ENCODE measurements at regions not wholly inside any gene's neighbourhood (a gene's known extent, or its start where the extent isn't known, plus 50 kb on each side); places are given as distances from the start of the nearest gene placed in this dataset.

GRCh38 chr10:47061776-47062175 is 150.5 kb downstream of the PTPN20 start:
- 87 to 89% methylated on average over 3 of the region's 3 CpGs for WGBS, 2 donors
- TF ChIP-seq CTCF (IDR thresholded peaks at IDR 0.05) (no peak), POLR2A (IDR thresholded peaks at IDR 0.05) (no peak)
- H3K4me3 ChIP-seq (replicated peaks in 1 of 3) = no peak overlapping the region
- no peak overlapping the region for H3K27ac ChIP-seq
- H3K9me3 ChIP-seq = no peaks in the 10 kb centered on the region
- intact Hi-C loops (cut with DNase I) = no loop called here
- H3K36me3 ChIP-seq = no peaks in the 10 kb centered on the region
- DNase-seq = no peak
- no peaks in the 10 kb centered on the region for H3K27me3 ChIP-seq
- peaks cover 0 to 9% of the 10 kb centered on the region in 2 donors for H3K4me1 ChIP-seq

GRCh38 chr10:47062441-47063200 is 151.4 kb downstream of the PTPN20 start:
- TF ChIP-seq CTCF (IDR thresholded peaks at IDR 0.05) (no peak), POLR2A (IDR thresholded peaks at IDR 0.05) (no peak)
- Histone ChIP-seq H3K4me1 (peaks cover 0 to 9% of the 10 kb centered on the region in 2 donors), H3K27ac (no peak overlapping the region), H3K4me3 (replicated peaks in 1 of 3) (no peak overlapping the region), H3K36me3 (no peaks in the 10 kb centered on the region), H3K9me3 (no peaks in the 10 kb centered on the region), H3K27me3 (no peaks in the 10 kb centered on the region)
- WGBS, 2 donors = 42 to 56% methylated on average over 12 of the region's 12 CpGs
- DNase-seq = no peak
- intact Hi-C loops (cut with DNase I) = no loop called here

- Histone ChIP-seq H3K36me3 (no peaks in the 10 kb centered on the region), H3K9me3 (no peaks in the 10 kb centered on the region), H3K27ac (no peak overlapping the region), H3K27me3 (no peaks in the 10 kb centered on the region), H3K4me1 (peaks cover 0 to 9% of the 10 kb centered on the region in 2 donors), H3K4me3 (replicated peaks in 1 of 3) (no peak overlapping the region)
- WGBS, 2 donors = 53 to 64% methylated on average over 1 of the region's 1 CpG
- DNase-seq = no peak
- no peak for TF ChIP-seq CTCF (IDR thresholded peaks at IDR 0.05)
- TF ChIP-seq POLR2A (IDR thresholded peaks at IDR 0.05) = no peak
- intact Hi-C loops (cut with DNase I) = no loop called here
These were observed 152.6 kb downstream of the PTPN20 start for GRCh38 chr10:47063858-47064257.

GRCh38 chr10:47065903-47066302 is 154.7 kb downstream of the PTPN20 start:
- 78 to 79% methylated on average over 4 of the region's 4 CpGs for WGBS, 2 donors
- H3K27me3 ChIP-seq = no peaks in the 10 kb centered on the region
- H3K36me3 ChIP-seq = no peaks in the 10 kb centered on the region
- H3K4me3 ChIP-seq (replicated peaks in 1 of 3) = no peak overlapping the region
- TF ChIP-seq POLR2A (IDR thresholded peaks at IDR 0.05) = no peak
- no peak overlapping the region for H3K27ac ChIP-seq
- intact Hi-C loops (cut with DNase I) = no loop called here
- H3K9me3 ChIP-seq = no peaks in the 10 kb centered on the region
- no peak for DNase-seq
- peaks cover 0 to 9% of the 10 kb centered on the region in 2 donors for H3K4me1 ChIP-seq

GRCh38 chr10:47067949-47068940 is 157.0 kb downstream of the PTPN20 start:
- TF ChIP-seq POLR2A (IDR thresholded peaks at IDR 0.05) (no peak), CTCF (IDR thresholded peaks at IDR 0.05) (no peak)
- no peaks in the 10 kb centered on the region for H3K4me1 ChIP-seq
- DNase-seq = no peak
- no peaks in the 10 kb centered on the region for H3K9me3 ChIP-seq
- H3K36me3 ChIP-seq = no peaks in the 10 kb centered on the region
- no peak overlapping the region for H3K27ac ChIP-seq
- WGBS, 2 donors = 64 to 78% methylated on average over 9 of the region's 9 CpGs
- no peak overlapping the region for H3K4me3 ChIP-seq (replicated peaks in 1 of 3)
- intact Hi-C loops (cut with DNase I) = no loop called here
- no peaks in the 10 kb centered on the region for H3K27me3 ChIP-seq

Measured in thyroid gland (tissue), 4 donors.